HCT116 (cell line): ENCODE measurements at regions not wholly inside any gene's neighbourhood (a gene's known extent, or its start where the extent isn't known, plus 50 kb on each side); places are given as distances from the start of the nearest gene placed in this dataset.

Experiments used
- EGR1 ChIP-seq: IDR thresholded peaks from 2 replicates; pipeline ENCODE4 v1.6.1; 2012; ENCODE audit warnings: low read depth
- EZH2 ChIP-seq: fragments of 200-600 bp; sonication (generic); IDR thresholded peaks from 2 replicates; pipeline ENCODE4 v1.6.1; 2017; ENCODE audit warnings: antibody characterized with exemption, mixed run types
- TF ChIP-seq, protein P1 (sequence below), 3 experiments: fragments of 200-600 bp in 1 of 3; sonication (generic) in 1 of 3; IDR thresholded peaks in 2 of 3; conservative IDR thresholded peaks in 1 of 3; 2 replicates each; pipeline ENCODE4 v1.5.1; 2012 to 2017; ENCODE audit warnings: low read depth in 2 of 3, low read length in 2 of 3, antibody characterized with exemption in 1 of 3, borderline replicate concordance in 1 of 3, control low read depth in 1 of 3, mild to moderate bottlenecking in 1 of 3, mixed read lengths in 1 of 3, mixed run types in 1 of 3, moderate library complexity in 1 of 3; ENCODE audit not compliant: insufficient read depth in 1 of 3

- TF ChIP-seq, protein P1, sequence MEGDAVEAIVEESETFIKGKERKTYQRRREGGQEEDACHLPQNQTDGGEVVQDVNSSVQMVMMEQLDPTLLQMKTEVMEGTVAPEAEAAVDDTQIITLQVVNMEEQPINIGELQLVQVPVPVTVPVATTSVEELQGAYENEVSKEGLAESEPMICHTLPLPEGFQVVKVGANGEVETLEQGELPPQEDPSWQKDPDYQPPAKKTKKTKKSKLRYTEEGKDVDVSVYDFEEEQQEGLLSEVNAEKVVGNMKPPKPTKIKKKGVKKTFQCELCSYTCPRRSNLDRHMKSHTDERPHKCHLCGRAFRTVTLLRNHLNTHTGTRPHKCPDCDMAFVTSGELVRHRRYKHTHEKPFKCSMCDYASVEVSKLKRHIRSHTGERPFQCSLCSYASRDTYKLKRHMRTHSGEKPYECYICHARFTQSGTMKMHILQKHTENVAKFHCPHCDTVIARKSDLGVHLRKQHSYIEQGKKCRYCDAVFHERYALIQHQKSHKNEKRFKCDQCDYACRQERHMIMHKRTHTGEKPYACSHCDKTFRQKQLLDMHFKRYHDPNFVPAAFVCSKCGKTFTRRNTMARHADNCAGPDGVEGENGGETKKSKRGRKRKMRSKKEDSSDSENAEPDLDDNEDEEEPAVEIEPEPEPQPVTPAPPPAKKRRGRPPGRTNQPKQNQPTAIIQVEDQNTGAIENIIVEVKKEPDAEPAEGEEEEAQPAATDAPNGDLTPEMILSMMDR (IDR thresholded peaks at IDR 0.05 in 2 of 3, conservative IDR thresholded peaks at IDR 0.05 in 1 of 3; ENCODE audit: borderline replicate concordance in 1 of 3, insufficient read depth in 1 of 3, low read depth in 2 of 3, low read length in 2 of 3) = no peak
- TF ChIP-seq EZH2 = no peak
- no peak for TF ChIP-seq EGR1
Measured at GRCh38 chr10:130261766-130262165, 125.6 kb downstream of the GLRX3 start.
